Vagina (tissue), 2 donors: ENCODE measurements at regions not wholly inside any gene's neighbourhood (a gene's known extent, or its start where the extent isn't known, plus 50 kb on each side); places are given as distances from the start of the nearest gene placed in this dataset.
A peak's percentile ranks its signal among the peaks of the same experiment; 100 is the strongest.

ENCODE experiments used
- CTCF ChIP-seq, 3 experiments: fragments of 450-650 bp in 2 of 3; fragments of 200-600 bp in 1 of 3; sonication (generic) in 1 of 3; IDR thresholded peaks; one replicate each; pipeline ENCODE4 v1.5.1; 2017 to 2019; ENCODE audit warnings: antibody characterized with exemption in 3 of 3, mild to moderate bottlenecking in 2 of 3, moderate library complexity in 2 of 3
- POLR2A ChIP-seq, 2 donors: fragments of 450-650 bp; IDR thresholded peaks; one replicate each; pipeline ENCODE4 v1.6.1; 2017; ENCODE audit warnings: antibody characterized with exemption in 2 of 2, mild to moderate bottlenecking in 2 of 2, moderate library complexity in 2 of 2
- POLR2AphosphoS5 ChIP-seq, 2 donors: sonication (generic); formaldehyde crosslinking; IDR thresholded peaks; one replicate each; pipeline ENCODE4 v1.9.0; 2017; ENCODE audit warnings: antibody characterized with exemption in 2 of 2, mild to moderate bottlenecking in 2 of 2, low read depth in 1 of 2; ENCODE audit not compliant: insufficient read depth in 1 of 2

DNA sequence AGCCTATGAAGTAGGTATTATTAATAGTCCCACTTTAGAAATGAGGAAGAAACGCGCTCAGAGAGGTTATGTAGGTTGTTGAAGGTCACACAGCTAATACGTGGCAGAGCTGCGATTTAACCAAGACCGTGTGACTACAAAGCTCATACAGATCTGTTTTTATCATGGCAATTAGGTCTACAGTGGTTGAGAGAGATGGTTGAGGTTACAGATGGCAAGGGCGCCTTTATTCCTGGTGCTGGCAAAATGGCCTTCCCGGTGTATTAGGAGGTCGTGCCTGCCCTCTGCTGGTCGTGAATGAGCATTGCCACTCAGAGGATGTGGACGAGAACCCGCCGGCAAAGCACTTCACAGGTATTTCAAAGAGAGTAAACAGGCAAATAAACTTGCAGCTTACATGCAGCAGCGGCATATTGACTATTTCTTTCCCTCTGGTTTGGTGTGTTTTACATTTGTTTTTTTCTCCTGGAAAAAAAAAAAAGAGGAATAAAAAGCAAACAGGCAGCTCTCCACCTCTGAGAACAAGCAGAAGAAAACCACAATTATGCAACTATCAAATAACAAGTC is 65.3 kb upstream of the EGFLAM start:
- no peak for TF ChIP-seq POLR2A (IDR thresholded peaks at IDR 0.05)
- peak; percentile 79 to 86 (median 83) for TF ChIP-seq CTCF (IDR thresholded peaks at IDR 0.05)
- no peak for TF ChIP-seq POLR2AphosphoS5 (IDR thresholded peaks at IDR 0.05; ENCODE audit: insufficient read depth in 1 of 2, low read depth in 1 of 2)
